Head of caudate nucleus (tissue), 42 donors: ENCODE measurements at regions not wholly inside any gene's neighbourhood (a gene's known extent, or its start where the extent isn't known, plus 50 kb on each side); places are given as distances from the start of the nearest gene placed in this dataset.
"Not testable (repeated sequence)": the region's sequence is repeated elsewhere in the genome, so short reads cannot be mapped to it uniquely, and the experiment has no call there.

ENCODE experiments used
- DNase-seq, 42 donors: peaks; one replicate each; pipeline versions ENCODE4 v3.0.0 to v3.0.0-alpha.2; 2020 to 2021; ENCODE audit warnings: mixed read lengths in 7 of 42
- intact Hi-C: fragments of 100-400 bp; cut with DNase I; formaldehyde crosslinking; loops from one replicate; pipeline ENCODE4 v1.15.0; 2022

DNA sequence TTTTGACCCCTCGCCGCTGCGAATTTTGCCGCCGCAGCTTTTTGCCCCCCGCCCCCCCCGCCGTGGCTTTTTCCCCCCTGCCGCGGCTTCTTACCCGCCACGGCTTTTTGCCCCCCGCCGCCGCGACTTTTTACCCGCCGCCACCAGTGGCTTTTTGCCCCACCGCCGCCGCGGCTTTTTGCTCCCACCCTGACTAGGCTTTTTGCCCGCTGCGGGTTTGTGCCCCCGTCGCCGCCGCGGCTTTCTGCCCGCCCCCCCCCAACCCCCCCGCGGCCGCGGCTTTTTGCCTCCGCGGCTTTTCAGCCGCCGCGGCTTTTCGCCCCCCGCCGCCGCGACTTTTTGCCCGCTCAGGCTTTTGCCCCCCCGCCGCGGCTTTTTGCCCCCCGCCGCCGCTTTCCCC is 598.1 kb downstream of the GOLGA6L6 start:
- no peak for DNase-seq
- intact Hi-C loops: no loop called here

DNA sequence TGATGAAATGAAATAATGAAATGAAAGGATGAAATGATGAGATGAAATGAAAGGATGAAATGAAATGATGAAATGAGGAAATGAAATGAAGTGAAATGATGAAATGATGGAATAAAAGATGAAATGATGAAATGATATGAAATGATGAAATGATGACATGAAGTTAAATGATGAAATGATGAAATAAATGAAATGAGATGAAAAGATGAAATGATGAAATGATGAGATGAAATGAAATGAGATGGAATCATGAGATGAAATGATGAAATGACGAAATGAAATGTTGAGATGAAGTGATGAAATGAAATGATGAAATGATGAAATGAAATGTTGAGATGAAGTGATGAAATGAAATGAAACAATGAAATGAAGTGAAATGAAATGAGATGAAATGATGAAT is 638.3 kb downstream of the GOLGA6L6 start:
- DNase-seq, intact Hi-C loops: not testable (repeated sequence)

DNA sequence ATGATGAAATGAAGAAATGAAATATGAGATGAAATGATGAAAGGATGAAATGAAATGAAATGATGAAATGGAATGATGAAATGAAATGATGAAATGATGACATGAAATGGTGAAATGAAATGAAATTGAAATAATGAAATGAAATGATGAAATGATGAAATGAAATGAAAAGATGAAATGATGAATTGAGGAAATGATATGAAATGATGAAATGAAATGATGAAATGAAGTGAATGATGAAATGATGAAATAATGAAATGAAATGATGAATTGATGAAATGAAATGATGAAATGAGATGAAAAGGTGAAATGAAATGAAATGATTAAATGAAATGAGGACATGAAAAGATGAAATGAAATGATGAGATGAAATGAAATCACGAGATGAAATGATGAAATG is 639.2 kb downstream of the GOLGA6L6 start:
- intact Hi-C loops, DNase-seq: not testable (repeated sequence)

DNA sequence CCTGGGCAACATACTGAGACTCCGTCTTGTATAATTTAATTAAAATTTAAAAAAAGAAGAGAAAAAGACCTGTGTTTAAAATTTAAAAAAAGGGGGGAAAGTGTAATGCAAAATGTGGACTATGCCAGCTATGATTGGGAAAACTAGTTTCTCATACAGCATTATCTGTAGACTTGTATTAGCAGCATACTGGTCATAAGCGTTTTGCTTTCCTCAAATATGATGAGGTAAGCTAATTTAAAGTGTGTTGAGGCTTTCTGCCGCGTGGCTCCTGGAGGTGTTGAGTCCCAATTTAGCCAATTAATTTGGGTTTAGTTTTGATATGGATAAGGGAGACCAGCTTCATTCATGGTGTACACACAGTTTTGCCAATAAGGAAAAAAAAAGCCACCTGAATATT is 640.2 kb downstream of the GOLGA6L6 start:
- DNase-seq, intact Hi-C loops: not testable (repeated sequence)

DNA sequence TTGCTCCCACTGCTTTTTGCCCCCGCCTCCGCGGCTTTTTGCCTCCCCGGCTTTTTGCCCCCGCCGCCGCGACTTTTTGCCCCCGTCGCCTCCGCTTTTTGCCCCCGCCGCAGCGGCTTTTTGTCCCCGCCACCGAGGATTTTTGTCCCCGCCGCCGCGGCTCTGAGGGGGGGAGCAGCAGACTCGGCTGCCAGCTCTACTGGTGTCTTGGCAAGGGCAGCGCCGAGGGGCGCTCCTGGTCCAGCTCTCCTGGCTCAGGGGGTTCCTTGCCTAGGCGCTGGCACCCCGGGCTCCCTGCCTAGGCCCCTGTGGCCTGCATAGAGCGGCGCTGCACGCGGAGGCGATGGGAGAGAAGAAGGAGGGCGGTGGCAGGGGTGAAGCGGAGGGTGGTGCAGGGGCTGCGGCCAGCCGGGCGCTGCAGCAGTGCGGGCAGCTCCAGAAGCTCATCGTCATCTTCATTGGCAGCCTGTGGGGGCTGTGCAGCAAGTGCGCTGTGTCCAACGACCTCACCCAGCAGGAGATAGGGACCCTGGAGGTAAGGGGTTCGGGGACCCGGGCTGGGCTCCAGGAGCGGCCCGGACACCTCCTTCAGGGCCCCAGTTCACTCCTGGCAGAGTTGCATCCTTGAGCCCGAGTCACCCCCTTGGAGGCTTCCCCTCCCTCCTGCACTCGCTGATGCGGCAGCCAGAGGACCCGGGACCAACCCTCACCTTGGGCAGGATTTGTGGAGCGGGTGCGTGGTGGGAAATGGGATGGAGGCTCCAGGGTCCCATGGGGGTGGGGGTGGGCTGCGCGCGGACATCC is 642.4 kb downstream of the GOLGA6L6 start:
- DNase-seq: no peak
- intact Hi-C loops: no loop called here

DNA sequence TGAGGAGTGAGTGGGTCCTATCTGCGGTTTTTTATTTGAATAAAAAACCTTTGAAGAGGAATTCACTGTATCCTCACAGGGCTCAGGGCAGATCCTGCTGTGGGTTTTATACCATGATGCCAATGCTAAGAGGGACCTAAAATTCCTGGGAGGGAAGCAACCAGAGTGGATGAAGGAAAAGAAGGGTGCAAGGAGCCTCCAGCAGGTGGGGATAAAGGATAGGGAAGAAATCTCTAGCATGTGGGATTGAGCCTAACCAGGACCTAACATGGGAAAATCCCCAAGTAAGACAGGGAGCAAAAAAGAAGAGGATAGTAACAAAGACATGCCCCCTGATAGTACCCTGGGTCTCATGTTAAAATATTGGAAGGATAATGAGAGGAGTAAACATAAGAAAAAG is 652.8 kb downstream of the GOLGA6L6 start:
- intact Hi-C loops, DNase-seq: not testable (repeated sequence)

DNA sequence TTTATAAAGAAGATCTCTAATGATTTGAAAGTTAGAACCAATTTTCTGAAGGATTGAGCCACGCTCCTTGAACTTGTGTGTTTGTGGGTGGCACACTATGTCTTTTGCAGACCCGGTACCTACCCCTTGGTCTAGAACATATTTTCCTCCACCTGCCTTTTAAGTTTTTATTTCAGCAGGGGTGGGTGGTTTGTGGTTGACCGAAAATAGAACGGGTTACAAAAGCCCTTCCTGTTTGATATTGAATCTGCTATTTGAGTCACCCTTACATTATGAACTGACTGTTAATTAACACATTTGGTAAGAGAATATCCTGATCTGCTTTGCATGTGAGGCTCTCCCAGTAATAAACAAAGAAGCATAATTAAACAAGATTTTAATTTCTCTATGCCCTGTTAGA is 697.5 kb downstream of the GOLGA6L6 start:
- intact Hi-C loops, DNase-seq: not testable (repeated sequence)
